Calu3 (cell line): ENCODE measurements at regions not wholly inside any gene's neighbourhood (a gene's known extent, or its start where the extent isn't known, plus 50 kb on each side); places are given as distances from the start of the nearest gene placed in this dataset.

Experiments
- BruUV-seq: library from RNA; stranded (reverse); fragments of 400-500 nt; replicated peaks from 2 replicates; lab custom pipeline; 2021; lab: Mats Ljungman, UMichigan
- CTCF ChIA-PET: fragments of 300-600 bp; sonication (Branson Sonifier 250); formaldehyde crosslinking; loops from one replicate; lab custom pipeline; 2022; ENCODE audit warnings: antibody characterized with exemption; lab: Charles Lee
- DNase-seq: peaks from one replicate; pipeline ENCODE4 v3.0.0; 2022
- H3K27ac Mint-ChIP-seq: one replicate; pipeline ENCODE4 v1.8.0; 2022; ENCODE audit warnings: mixed read lengths; ENCODE audit not compliant: unreplicated experiment
- H3K27me3 Mint-ChIP-seq: one replicate; pipeline ENCODE4 v1.8.0; 2022; ENCODE audit warnings: mixed read lengths; ENCODE audit not compliant: unreplicated experiment
- H3K36me3 Mint-ChIP-seq: one replicate; pipeline ENCODE4 v1.8.0; 2022; ENCODE audit warnings: mild to moderate bottlenecking, moderate library complexity, mixed read lengths; ENCODE audit not compliant: insufficient read depth, unreplicated experiment
- H3K4me1 Mint-ChIP-seq: one replicate; pipeline ENCODE4 v1.8.0; 2022; ENCODE audit warnings: mild to moderate bottlenecking, low read depth, mixed read lengths; ENCODE audit not compliant: unreplicated experiment
- H3K4me3 Mint-ChIP-seq: one replicate; pipeline ENCODE4 v1.8.0; 2022; ENCODE audit warnings: mild to moderate bottlenecking, low read depth, moderate library complexity, mixed read lengths; ENCODE audit not compliant: unreplicated experiment
- H3K9me3 Mint-ChIP-seq: one replicate; pipeline ENCODE4 v1.8.0; 2022; ENCODE audit warnings: low read depth, mixed read lengths; ENCODE audit not compliant: unreplicated experiment
- intact Hi-C: fragments of 100-400 bp; cut with micrococcal nuclease; formaldehyde crosslinking; loops from one replicate; pipeline ENCODE4 v1.10.0; 2022; ENCODE audit not compliant: unreplicated experiment
- TF ChIP-seq, protein P1 (sequence below): fragments of 200-600 bp; IDR thresholded peaks from one replicate; pipeline ENCODE4 v1.8.0; 2022; ENCODE audit warnings: antibody characterized with exemption; ENCODE audit not compliant: unreplicated experiment

GRCh38 chr6:93088621-93089501, 330.5 kb downstream of the EPHA7 start:
- intact Hi-C loops = no loop called here
- H3K4me3 Mint-ChIP-seq = no peak overlapping the region
- no peaks in the 10 kb centered on the region for H3K27me3 Mint-ChIP-seq
- no TSS peak for BruUV-seq
- no peaks in the 10 kb centered on the region for H3K4me1 Mint-ChIP-seq
- TF ChIP-seq, protein P1, sequence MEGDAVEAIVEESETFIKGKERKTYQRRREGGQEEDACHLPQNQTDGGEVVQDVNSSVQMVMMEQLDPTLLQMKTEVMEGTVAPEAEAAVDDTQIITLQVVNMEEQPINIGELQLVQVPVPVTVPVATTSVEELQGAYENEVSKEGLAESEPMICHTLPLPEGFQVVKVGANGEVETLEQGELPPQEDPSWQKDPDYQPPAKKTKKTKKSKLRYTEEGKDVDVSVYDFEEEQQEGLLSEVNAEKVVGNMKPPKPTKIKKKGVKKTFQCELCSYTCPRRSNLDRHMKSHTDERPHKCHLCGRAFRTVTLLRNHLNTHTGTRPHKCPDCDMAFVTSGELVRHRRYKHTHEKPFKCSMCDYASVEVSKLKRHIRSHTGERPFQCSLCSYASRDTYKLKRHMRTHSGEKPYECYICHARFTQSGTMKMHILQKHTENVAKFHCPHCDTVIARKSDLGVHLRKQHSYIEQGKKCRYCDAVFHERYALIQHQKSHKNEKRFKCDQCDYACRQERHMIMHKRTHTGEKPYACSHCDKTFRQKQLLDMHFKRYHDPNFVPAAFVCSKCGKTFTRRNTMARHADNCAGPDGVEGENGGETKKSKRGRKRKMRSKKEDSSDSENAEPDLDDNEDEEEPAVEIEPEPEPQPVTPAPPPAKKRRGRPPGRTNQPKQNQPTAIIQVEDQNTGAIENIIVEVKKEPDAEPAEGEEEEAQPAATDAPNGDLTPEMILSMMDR = no peak
- H3K36me3 Mint-ChIP-seq = no peaks in the 10 kb centered on the region
- H3K9me3 Mint-ChIP-seq = peaks cover 2% of the 10 kb centered on the region
- CTCF ChIA-PET = no interaction called here
- H3K27ac Mint-ChIP-seq = no peak overlapping the region
- no peak for DNase-seq

DNA sequence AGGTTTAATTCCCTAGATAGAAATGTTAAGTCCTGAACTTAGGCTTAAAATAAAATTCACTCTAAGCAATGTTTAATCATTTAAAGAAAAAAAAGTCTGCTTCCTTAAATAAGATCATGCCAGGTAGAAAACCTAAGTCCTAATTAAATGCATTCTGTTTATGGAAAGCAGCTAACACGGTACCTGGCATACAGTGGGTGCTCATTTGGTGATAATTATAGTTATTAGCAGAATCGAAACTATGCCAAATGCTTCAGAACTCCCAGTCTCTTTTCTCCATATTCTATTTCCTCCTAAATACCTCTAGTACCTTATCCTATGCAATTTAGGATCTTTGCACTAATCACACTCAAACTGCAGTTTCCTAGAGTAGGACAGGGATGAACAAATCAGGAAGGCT, 331.8 kb downstream of the EPHA7 start:
- Mint-ChIP-seq H3K27me3 (no peaks in the 10 kb centered on the region), H3K4me1 (no peaks in the 10 kb centered on the region), H3K36me3 (no peaks in the 10 kb centered on the region), H3K27ac (no peak overlapping the region), H3K9me3 (peaks cover 2% of the 10 kb centered on the region), H3K4me3 (no peak overlapping the region)
- no TSS peak for BruUV-seq
- intact Hi-C loops = no loop called here
- TF ChIP-seq, protein P1 = no peak
- DNase-seq = no peak
- CTCF ChIA-PET = no interaction called here

DNA sequence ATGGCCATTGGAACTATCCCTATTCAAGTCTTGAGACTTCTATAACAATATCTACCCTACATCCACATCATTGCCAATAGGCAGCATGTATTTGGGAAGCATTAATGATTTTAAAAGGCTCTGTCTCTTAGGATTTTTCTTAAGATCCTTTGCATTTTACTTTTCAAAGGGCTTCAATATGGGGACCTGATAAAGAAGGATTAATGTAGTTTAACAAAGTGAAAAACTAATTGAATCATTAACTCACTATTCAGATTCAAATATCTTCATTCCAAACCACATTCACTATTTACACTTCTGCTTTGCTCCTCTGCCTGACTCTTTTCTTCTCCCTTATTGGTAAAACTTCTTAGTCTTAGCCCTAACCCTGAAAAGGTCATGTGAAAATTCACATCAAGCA, 333.0 kb downstream of the EPHA7 start:
- DNase-seq = no peak
- peaks cover 2% of the 10 kb centered on the region for H3K9me3 Mint-ChIP-seq
- no peak overlapping the region for H3K27ac Mint-ChIP-seq
- H3K36me3 Mint-ChIP-seq = no peaks in the 10 kb centered on the region
- TF ChIP-seq, protein P1 = no peak
- no TSS peak for BruUV-seq
- H3K27me3 Mint-ChIP-seq = no peaks in the 10 kb centered on the region
- no peaks in the 10 kb centered on the region for H3K4me1 Mint-ChIP-seq
- no peak overlapping the region for H3K4me3 Mint-ChIP-seq
- CTCF ChIA-PET = no interaction called here
- intact Hi-C loops = no loop called here

DNA sequence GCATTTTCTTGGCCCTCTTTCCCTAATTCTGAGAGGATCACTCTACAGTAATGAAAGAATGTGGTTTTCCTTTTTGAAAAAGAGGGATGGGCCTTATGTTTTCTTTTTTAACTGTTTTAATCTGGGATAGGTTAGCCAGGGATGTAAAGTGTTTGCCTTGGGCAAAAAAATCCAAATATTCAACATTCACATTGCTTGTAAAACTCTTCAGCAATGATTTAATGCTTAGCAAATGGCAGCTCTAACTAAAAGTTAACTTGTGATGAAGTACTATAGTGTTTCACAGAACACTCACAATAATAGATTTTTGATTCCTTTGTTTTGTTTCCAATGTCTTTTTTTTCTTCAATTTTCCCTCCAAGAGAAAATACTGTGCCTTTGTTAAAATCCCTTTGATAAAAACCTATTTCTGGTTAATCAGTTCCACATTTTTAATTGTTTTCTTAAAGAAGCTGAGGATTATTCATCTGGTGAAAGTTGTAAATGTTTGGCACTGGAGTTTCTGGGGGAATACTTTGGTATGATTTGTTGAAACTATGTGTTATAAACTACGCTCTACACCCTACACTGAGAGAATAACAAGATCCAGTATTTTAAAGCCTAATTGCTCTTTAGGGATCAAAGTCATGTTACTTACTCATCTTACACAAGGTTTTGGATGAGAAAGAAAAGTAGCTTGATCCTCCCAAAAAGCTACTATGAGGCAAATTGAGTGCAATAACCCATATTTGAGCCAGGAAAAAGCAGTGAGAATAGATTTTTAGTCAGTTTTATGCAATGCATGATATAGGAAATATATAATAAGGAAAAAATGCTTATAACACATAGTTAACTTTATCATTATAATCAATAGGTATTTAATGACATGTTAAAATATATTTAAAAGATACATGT, 335.8 kb downstream of the EPHA7 start:
- H3K27me3 Mint-ChIP-seq = no peaks in the 10 kb centered on the region
- CTCF ChIA-PET = no interaction called here
- TF ChIP-seq, protein P1 = no peak
- no peaks in the 10 kb centered on the region for H3K4me1 Mint-ChIP-seq
- no peaks in the 10 kb centered on the region for H3K36me3 Mint-ChIP-seq
- no peak overlapping the region for H3K4me3 Mint-ChIP-seq
- no peak for DNase-seq
- intact Hi-C loops = no loop called here
- no TSS peak for BruUV-seq
- H3K27ac Mint-ChIP-seq = no peak overlapping the region
- H3K9me3 Mint-ChIP-seq = no peaks in the 10 kb centered on the region
